ENCODE measurements at regions not wholly inside any gene's neighbourhood (a gene's known extent, or its start where the extent isn't known, plus 50 kb on each side); places are given as distances from the start of the nearest gene placed in this dataset.
"Not testable (repeated sequence)": the region's sequence is repeated elsewhere in the genome, so short reads cannot be mapped to it uniquely, and the experiment has no call there.

- no peak for ATAC-seq
- no peak for TF ChIP-seq CREB5 (CRISPR knock-in tag; IDR thresholded peaks at IDR 0.05; ENCODE audit: low read depth)
- TF ChIP-seq ZNF8 (CRISPR knock-in tag; IDR thresholded peaks at IDR 0.05) = no peak
- no peak for TF ChIP-seq CSDC2 (CRISPR knock-in tag; IDR thresholded peaks at IDR 0.05)
- no peak for TF ChIP-seq ZC3H10 (CRISPR knock-in tag; IDR thresholded peaks at IDR 0.05)
- TF ChIP-seq ISL1 (CRISPR knock-in tag; IDR thresholded peaks at IDR 0.05) = no peak
- no peak for TF ChIP-seq ARNTL (CRISPR knock-in tag; IDR thresholded peaks at IDR 0.05; ENCODE audit: borderline replicate concordance, low read depth)
- no peak for TF ChIP-seq ESRRG (CRISPR knock-in tag; IDR thresholded peaks at IDR 0.05)
- TF ChIP-seq, protein P1, sequence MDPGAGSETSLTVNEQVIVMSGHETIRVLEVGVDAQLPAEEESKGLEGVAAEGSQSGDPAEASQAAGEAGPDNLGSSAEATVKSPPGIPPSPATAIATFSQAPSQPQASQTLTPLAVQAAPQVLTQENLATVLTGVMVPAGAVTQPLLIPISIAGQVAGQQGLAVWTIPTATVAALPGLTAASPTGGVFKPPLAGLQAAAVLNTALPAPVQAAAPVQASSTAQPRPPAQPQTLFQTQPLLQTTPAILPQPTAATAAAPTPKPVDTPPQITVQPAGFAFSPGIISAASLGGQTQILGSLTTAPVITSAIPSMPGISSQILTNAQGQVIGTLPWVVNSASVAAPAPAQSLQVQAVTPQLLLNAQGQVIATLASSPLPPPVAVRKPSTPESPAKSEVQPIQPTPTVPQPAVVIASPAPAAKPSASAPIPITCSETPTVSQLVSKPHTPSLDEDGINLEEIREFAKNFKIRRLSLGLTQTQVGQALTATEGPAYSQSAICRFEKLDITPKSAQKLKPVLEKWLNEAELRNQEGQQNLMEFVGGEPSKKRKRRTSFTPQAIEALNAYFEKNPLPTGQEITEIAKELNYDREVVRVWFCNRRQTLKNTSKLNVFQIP (CRISPR knock-in tag; IDR thresholded peaks at IDR 0.05; ENCODE audit: borderline replicate concordance, low read depth) = no peak
- no peak for TF ChIP-seq ZNF565 (CRISPR knock-in tag; conservative IDR thresholded peaks at IDR 0.05; ENCODE audit: low read depth)
- no peak for TF ChIP-seq TCF4 (CRISPR knock-in tag; IDR thresholded peaks at IDR 0.05; ENCODE audit: borderline replicate concordance)
- no peak for TF ChIP-seq BACH2 (CRISPR knock-in tag; IDR thresholded peaks at IDR 0.05; ENCODE audit: borderline replicate concordance)
- no peak for TF ChIP-seq TOX (CRISPR knock-in tag; IDR thresholded peaks at IDR 0.05; ENCODE audit: borderline replicate concordance)
- no peak for TF ChIP-seq ZNF70 (CRISPR knock-in tag; IDR thresholded peaks at IDR 0.05)
- no peak for TF ChIP-seq OSR1 (CRISPR knock-in tag; IDR thresholded peaks at IDR 0.05)
Measured at GRCh38 chr14:38663382-38663781, 407.5 kb upstream of the CLEC14A start.

- TF ChIP-seq CSDC2 (CRISPR knock-in tag; IDR thresholded peaks at IDR 0.05) (no peak), ZFP30 (CRISPR knock-in tag; IDR thresholded peaks at IDR 0.05) (no peak), ESRRG (CRISPR knock-in tag; IDR thresholded peaks at IDR 0.05) (no peak), CREB5 (CRISPR knock-in tag; IDR thresholded peaks at IDR 0.05; ENCODE audit: low read depth) (no peak)
- TF ChIP-seq, protein P1 (CRISPR knock-in tag; IDR thresholded peaks at IDR 0.05; ENCODE audit: borderline replicate concordance, low read depth) = no peak
Measured at GRCh38 chr14:38662781-38663180, 406.9 kb upstream of the CLEC14A start.

GRCh38 chr14:38646391-38646790 is 390.5 kb upstream of the CLEC14A start:
- ATAC-seq = no peak
- TF ChIP-seq, protein P2, sequence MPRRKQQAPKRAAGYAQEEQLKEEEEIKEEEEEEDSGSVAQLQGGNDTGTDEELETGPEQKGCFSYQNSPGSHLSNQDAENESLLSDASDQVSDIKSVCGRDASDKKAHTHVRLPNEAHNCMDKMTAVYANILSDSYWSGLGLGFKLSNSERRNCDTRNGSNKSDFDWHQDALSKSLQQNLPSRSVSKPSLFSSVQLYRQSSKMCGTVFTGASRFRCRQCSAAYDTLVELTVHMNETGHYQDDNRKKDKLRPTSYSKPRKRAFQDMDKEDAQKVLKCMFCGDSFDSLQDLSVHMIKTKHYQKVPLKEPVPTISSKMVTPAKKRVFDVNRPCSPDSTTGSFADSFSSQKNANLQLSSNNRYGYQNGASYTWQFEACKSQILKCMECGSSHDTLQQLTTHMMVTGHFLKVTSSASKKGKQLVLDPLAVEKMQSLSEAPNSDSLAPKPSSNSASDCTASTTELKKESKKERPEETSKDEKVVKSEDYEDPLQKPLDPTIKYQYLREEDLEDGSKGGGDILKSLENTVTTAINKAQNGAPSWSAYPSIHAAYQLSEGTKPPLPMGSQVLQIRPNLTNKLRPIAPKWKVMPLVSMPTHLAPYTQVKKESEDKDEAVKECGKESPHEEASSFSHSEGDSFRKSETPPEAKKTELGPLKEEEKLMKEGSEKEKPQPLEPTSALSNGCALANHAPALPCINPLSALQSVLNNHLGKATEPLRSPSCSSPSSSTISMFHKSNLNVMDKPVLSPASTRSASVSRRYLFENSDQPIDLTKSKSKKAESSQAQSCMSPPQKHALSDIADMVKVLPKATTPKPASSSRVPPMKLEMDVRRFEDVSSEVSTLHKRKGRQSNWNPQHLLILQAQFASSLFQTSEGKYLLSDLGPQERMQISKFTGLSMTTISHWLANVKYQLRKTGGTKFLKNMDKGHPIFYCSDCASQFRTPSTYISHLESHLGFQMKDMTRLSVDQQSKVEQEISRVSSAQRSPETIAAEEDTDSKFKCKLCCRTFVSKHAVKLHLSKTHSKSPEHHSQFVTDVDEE (CRISPR knock-in tag; IDR thresholded peaks at IDR 0.05) = no peak
- no peak for TF ChIP-seq CREB5 (CRISPR knock-in tag; IDR thresholded peaks at IDR 0.05; ENCODE audit: low read depth)
- TF ChIP-seq, protein P1 (CRISPR knock-in tag; IDR thresholded peaks at IDR 0.05; ENCODE audit: borderline replicate concordance, low read depth) = no peak
- TF ChIP-seq ZNF565 (CRISPR knock-in tag; conservative IDR thresholded peaks at IDR 0.05; ENCODE audit: low read depth) = no peak
- TF ChIP-seq ISL1 (CRISPR knock-in tag; IDR thresholded peaks at IDR 0.05) = no peak
- no peak for TF ChIP-seq ZC3H10 (CRISPR knock-in tag; IDR thresholded peaks at IDR 0.05)
- no peak for TF ChIP-seq SNAI2 (CRISPR knock-in tag; IDR thresholded peaks at IDR 0.05)
- TF ChIP-seq PATZ1 (CRISPR knock-in tag; IDR thresholded peaks at IDR 0.05; ENCODE audit: borderline replicate concordance) = no peak
- no peak for TF ChIP-seq ARNTL (CRISPR knock-in tag; IDR thresholded peaks at IDR 0.05; ENCODE audit: borderline replicate concordance, low read depth)
- TF ChIP-seq TOX (CRISPR knock-in tag; IDR thresholded peaks at IDR 0.05; ENCODE audit: borderline replicate concordance) = no peak
- no peak for TF ChIP-seq ZNF70 (CRISPR knock-in tag; IDR thresholded peaks at IDR 0.05)
- TF ChIP-seq GLIS3 (CRISPR knock-in tag; IDR thresholded peaks at IDR 0.05) = no peak
- no peak for TF ChIP-seq ESRRG (CRISPR knock-in tag; IDR thresholded peaks at IDR 0.05)
- TF ChIP-seq RARB (CRISPR knock-in tag; IDR thresholded peaks at IDR 0.05) = no peak

More at GRCh38 chr14:38662781-38663180, 406.9 kb upstream of the CLEC14A start:
- ATAC-seq = no peak

GRCh38 chr14:38634913-38635312 is 379.0 kb upstream of the CLEC14A start:
- not testable (repeated sequence) for ATAC-seq

Measured in SK-N-SH treated with all-trans-retinoic acid at 6 μM for 48 hours (cell line).